GM06990 (cell line): ENCODE measurements at regions not wholly inside any gene's neighbourhood (a gene's known extent, or its start where the extent isn't known, plus 50 kb on each side); places are given as distances from the start of the nearest gene placed in this dataset.

Source experiments
- DNase-seq: peaks from one replicate; pipeline ENCODE4 v3.0.0-alpha.2; 2011; ENCODE audit not compliant: insufficient read length; ENCODE audit errors: extremely low read depth
- H3K27me3 ChIP-seq: replicated peaks from 2 replicates; pipeline ENCODE4 v1.6.0; 2011; ENCODE audit warnings: low read length; ENCODE audit not compliant: control insufficient read depth, insufficient read depth
- H3K36me3 ChIP-seq: 2 replicates; pipeline ENCODE4 v1.5.1; 2011; ENCODE audit warnings: low read length; ENCODE audit not compliant: control insufficient read depth, insufficient read depth
- H3K4me3 ChIP-seq: replicated peaks from 2 replicates; pipeline ENCODE4 v1.5.1; 2011; ENCODE audit warnings: low read depth, mild to moderate bottlenecking, control low read depth, low read length
- TF ChIP-seq, protein P1 (sequence below): IDR thresholded peaks from 2 replicates; pipeline ENCODE4 v1.5.1; 2011; ENCODE audit warnings: low read length, control low read depth, mild to moderate bottlenecking, inconsistent platforms; ENCODE audit not compliant: insufficient read depth, poor library complexity, severe bottlenecking

DNA sequence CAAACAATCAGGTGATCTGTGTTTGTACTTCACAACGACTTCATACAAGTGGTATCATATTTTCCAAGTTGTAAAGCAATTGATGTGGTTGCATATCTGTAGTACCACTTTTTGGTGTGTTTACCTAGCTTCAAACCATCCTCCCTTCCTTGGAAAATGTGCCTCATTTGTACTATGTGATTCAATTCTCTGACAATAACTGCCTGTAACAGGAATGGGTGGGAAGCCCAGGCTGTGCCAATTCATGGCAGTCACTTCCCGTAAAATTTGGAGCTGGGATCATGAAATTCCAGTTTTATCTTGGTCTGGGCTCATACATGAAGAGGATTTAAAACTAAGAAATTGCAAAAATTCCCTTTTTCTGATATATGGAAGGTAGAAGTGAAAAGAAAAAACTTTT, 250.1 kb downstream of the DIO2 start:
- no peak for DNase-seq
- Histone ChIP-seq H3K27me3 (no peaks in the 10 kb centered on the region), H3K4me3 (no peak overlapping the region), H3K36me3 (no peaks in the 10 kb centered on the region)
- TF ChIP-seq, protein P1, sequence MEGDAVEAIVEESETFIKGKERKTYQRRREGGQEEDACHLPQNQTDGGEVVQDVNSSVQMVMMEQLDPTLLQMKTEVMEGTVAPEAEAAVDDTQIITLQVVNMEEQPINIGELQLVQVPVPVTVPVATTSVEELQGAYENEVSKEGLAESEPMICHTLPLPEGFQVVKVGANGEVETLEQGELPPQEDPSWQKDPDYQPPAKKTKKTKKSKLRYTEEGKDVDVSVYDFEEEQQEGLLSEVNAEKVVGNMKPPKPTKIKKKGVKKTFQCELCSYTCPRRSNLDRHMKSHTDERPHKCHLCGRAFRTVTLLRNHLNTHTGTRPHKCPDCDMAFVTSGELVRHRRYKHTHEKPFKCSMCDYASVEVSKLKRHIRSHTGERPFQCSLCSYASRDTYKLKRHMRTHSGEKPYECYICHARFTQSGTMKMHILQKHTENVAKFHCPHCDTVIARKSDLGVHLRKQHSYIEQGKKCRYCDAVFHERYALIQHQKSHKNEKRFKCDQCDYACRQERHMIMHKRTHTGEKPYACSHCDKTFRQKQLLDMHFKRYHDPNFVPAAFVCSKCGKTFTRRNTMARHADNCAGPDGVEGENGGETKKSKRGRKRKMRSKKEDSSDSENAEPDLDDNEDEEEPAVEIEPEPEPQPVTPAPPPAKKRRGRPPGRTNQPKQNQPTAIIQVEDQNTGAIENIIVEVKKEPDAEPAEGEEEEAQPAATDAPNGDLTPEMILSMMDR, result no peak

DNA sequence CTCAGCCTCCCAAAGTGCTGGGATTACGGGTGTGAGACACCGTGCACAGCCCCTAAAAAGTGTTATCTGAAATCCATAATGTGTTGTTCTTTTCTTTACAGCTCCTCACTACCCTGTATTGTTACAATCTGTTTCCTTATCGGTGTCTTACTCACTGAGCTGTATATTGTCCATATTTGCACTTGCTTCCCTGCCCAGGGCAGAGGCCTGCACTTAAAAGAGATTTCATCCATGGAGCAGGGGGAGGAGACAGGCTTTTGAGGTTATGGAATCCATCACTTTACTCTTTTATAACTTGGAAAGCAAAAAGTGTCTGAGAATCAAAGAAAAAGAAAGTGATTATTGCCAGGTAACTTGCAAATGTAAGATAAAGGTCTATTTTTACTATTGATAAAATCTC, 251.0 kb downstream of the DIO2 start:
- Histone ChIP-seq H3K27me3 (no peaks in the 10 kb centered on the region), H3K4me3 (no peak overlapping the region), H3K36me3 (no peaks in the 10 kb centered on the region)
- DNase-seq, result no peak
- TF ChIP-seq, protein P1, result no peak

DNA sequence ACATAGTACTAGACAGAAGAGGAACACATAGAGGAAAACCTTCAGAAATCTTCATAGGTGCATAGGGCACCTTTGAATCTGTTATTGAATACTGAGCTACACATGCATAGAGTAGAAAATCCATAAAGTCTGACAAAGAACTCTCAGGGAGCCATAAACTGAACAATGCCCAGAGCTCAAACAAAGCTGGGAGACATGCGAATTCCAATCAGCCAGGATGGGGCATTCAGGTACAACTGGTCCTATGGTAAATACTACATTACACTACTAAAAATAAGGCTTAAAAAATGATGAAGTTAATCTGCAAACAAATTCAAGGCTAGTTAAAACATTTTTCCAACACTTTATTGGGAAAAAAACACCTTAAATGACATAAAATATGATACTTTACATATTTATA, 259.7 kb downstream of the DIO2 start:
- DNase-seq, result no peak
- Histone ChIP-seq H3K4me3 (no peak overlapping the region), H3K27me3 (no peaks in the 10 kb centered on the region), H3K36me3 (no peaks in the 10 kb centered on the region)
- TF ChIP-seq, protein P1, result no peak

DNA sequence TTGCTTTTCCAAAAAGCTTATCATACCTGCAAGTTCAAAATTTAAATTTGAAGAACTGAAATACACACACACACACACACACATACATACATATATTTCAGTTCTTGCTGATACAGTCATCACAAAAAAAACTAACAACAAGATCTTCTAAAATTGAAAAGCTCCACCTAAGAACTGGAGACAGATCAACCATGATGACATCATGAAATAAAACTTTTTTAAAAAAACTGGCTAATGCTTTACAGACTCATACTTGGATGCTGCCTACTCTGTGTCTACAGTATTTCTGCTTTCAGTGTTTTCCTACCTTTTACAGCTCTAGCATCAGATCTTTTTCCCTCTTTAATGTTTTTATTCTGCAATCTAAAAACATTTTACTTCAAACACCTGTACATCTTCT, 261.4 kb downstream of the DIO2 start:
- H3K36me3 ChIP-seq, result no peaks in the 10 kb centered on the region
- TF ChIP-seq, protein P1, result no peak
- H3K27me3 ChIP-seq, result no peaks in the 10 kb centered on the region
- DNase-seq, result no peak
- no peak overlapping the region for H3K4me3 ChIP-seq

DNA sequence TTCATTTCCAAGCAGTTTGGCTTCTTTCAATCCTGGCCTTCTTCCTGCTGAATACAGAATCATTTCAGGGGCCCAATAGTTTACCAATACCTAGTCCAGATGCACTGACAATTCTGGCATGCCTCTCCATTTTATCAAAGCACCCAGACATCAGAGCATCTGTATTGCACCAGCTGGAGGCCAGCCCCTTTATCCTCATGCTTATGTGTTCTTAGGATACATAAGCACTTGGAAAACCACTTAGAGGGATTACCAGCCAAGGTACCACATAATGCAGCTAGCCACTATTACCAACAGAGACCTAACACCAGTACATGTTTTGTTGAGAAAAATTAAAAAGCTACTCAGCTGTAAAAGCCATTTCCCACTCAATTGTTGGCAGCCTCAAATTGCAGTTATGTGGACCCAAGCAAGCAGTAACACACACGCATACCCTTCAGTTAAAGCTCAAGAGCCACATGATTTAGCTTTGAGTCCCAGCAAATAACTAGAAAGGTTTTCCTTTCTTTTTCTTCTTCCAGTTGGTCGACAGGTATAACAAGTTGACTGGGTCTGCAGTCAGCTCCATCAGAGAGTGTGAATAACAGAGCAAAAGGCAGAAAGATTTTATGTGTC, 263.8 kb downstream of the DIO2 start:
- DNase-seq, result no peak
- Histone ChIP-seq H3K4me3 (no peak overlapping the region), H3K27me3 (no peaks in the 10 kb centered on the region), H3K36me3 (no peaks in the 10 kb centered on the region)
- TF ChIP-seq, protein P1, result no peak

DNA sequence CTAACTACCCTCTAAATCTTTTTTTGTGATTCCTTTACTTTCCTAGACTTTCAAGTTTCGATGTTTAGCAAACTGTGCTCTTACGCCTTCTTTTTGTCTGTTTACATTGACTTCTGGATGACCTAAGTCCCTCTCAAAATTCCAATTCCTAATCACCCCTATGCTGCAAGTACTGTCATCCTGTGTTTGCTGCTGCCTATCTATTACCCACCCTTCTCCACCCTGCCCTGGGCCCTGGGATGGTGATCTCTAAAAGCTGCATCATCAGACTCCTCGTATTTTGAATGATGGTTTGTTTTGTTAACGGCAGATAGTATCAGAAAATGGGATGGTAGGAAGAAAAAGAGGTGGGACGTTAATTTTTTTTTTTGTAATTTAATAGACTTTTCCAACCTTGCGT, 272.1 kb downstream of the DIO2 start:
- Histone ChIP-seq H3K27me3 (no peaks in the 10 kb centered on the region), H3K4me3 (no peak overlapping the region), H3K36me3 (no peaks in the 10 kb centered on the region)
- TF ChIP-seq, protein P1, result no peak
- DNase-seq, result no peak
